AG20443 (cell line): ENCODE measurements at regions not wholly inside any gene's neighbourhood (a gene's known extent, or its start where the extent isn't known, plus 50 kb on each side); places are given as distances from the start of the nearest gene placed in this dataset.
"Not testable (repeated sequence)": the region's sequence is repeated elsewhere in the genome, so short reads cannot be mapped to it uniquely, and the experiment has no call there.

Experiments used
- DNase-seq: peaks from one replicate; pipeline ENCODE4 v3.0.0; 2012; ENCODE audit warnings: low spot score, mixed read lengths

- peak; percentile 3 for DNase-seq
Measured at GRCh38 chr15:100720406-100720967, 118.1 kb downstream of the ASB7 start.

DNA sequence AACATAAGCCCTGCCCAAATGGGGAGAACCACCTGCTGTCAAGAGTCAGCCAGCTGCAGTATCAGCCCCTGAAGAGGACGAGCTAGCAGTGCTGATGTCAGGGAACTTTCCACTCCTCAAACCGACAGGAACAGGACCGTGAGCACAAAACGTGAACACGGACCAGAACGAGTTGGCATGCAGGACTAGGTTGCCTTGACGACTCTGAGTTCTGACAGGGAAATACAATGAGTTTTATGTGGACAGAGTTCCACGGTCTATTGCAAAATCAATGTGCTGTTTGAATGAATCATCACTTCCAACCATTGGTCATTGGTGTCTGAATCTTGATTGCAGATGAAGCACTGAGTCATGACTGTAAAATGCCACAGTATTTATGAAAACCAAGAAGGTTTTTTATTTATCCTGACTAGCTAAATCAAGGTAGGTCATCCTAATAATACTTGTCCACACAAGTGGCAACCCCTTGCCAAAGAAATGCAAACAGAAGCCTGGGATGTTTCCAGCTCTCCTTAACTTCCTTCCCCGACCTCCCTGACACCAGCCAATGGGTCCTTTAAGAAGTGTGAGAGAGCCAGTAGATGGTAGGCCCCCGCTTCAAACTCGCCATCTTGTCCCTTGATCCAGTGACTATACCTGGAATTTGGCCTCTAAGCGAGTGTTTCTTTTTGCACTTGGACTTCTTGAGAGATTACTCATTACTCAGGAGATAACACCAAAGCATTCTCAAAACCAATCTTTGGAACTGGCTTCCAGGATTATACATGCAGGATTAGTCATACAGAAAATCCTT is 119.6 kb downstream of the ASB7 start:
- DNase-seq, result peak; percentile 89

GRCh38 chr15:100722551-100723314 is 120.3 kb downstream of the ASB7 start:
- DNase-seq, result no peak

GRCh38 chr15:100723315-100723801 is 121.0 kb downstream of the ASB7 start:
- DNase-seq, result no peak

DNA sequence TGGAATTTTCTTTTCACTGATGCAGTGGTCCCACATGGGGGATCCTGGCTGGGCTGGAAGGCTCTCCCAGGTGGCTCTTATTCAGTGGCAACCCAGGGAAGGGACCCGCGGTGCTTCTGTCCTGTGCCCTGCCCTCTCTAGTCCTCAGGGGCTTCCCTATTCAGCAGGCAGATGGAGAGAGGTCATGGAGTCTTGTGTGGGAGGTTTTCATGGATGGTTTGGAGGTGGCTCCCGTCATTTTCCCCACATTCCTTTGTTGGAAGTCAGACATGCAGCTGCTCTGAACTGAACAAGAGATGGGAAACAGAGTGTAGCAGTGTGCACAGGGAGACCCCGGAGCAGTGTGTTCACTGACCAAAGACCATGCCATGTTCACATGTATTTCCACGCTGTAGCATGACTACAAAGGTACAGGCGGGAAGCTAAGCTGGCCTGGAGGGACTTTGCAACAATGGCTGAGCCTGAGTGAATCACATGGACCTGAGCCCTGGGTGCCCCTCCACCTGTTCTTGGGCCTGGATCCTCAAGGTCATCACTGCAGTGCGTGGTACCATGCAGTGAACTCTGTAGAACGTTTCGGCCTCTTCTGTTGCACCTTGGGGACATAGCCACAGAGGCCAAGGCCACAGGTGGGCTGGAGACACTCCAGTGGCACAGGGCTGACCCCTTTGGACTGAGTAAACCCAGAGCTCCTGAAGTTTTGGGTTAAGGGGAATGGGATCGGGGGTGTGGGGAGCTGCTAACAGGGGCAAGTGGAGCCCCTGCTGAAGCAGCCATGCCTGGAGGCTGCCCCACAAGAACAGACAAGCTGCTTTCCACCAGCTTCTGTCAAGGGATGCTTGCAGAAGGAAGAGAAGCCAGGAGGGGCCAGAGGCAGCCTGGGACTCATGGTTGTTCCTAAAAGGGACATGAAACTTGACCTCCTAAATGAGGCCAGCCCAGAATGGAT is 123.0 kb downstream of the ASB7 start:
- peak; percentile 63 for DNase-seq

- no peak for DNase-seq
Measured at GRCh38 chr15:100726070-100726420, 123.7 kb downstream of the ASB7 start.

DNA sequence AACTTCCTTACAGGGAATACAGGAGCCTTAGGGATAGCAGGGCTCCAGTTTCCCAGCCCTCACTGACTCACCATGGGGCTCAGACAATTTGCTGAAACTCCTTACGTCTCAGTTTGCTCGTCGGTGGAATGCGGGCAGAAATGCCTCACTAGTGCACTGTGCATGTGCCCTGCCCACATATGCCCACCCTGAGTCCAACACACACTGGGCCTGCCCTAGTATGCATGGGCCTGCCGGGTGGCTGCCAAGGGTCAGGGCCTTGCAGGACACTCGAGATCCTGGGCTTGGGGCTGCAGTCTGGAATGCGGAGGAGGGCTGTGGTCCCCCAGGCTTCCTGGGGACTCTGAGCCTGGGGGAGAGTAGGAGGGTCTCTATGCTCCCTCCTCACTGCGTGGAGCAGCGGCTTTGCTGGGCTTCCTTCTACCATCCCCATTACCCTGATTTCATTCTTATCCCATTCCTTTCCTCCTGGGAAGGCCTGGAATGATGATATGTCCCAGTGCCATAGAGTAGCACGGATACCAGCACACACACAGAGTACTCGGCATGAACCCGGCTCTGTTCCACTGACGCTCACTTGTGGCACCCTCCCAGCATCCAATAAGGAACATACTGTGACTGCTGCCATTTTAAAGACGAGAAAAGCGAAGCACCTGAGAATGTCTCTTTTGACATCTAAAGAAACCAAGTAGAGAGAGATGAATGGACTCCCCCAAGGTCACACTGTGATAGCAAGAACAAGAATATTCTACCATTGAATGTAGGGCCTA is 124.2 kb downstream of the ASB7 start:
- peak; percentile 7 for DNase-seq

DNA sequence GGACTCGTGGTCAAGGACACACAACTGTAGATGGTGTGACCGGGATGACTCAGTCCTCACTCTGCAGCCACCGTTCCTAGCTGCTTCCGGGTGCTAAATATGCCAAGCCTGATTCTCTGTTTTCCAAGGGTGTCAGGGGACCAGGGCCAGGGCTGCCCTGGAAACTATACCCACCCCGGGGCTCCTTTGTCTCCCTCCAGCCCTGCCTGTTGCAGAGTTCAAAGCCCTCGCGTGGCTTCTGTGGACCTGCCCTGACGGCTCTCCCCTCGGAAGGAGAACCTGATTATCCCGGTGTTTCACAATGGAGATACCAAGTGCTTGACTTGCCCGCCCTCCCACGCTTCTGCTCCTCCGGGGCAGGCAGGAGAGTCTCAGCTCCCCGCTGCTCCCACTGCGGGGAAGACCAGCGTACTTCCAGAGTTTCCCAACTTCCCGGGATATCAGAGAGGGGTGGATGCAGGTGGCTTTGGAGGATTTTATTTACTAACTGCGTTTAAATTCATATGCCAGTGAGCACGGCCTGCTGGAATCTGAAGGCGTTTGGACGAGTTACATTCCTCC is 125.0 kb downstream of the ASB7 start:
- peak; percentile 9 for DNase-seq

GRCh38 chr15:100728371-100729201 is 126.2 kb downstream of the ASB7 start:
- DNase-seq, result peak; percentile 0

- no peak for DNase-seq
Measured at GRCh38 chr15:100729461-100729860, 127.1 kb downstream of the ASB7 start.

DNA sequence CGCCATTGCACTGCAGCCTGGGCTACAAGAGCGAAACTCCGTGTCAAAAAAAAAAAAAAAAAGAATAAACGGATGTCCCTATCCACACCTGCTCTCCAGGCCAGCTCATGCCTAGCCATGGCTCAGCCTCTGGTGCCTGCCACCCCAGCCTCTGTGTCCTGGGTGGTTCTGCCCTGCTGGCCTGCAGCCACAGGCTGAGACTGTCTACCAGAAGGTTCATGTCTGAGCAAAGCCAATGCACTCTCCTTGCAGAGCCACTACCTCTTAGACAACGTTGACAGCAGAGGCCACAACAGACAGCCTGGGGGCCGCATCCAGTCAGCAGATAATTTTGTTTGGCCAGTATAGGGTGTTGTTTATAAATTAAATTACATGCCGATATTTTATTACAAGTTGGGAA is 127.7 kb downstream of the ASB7 start:
- DNase-seq, result no peak

DNA sequence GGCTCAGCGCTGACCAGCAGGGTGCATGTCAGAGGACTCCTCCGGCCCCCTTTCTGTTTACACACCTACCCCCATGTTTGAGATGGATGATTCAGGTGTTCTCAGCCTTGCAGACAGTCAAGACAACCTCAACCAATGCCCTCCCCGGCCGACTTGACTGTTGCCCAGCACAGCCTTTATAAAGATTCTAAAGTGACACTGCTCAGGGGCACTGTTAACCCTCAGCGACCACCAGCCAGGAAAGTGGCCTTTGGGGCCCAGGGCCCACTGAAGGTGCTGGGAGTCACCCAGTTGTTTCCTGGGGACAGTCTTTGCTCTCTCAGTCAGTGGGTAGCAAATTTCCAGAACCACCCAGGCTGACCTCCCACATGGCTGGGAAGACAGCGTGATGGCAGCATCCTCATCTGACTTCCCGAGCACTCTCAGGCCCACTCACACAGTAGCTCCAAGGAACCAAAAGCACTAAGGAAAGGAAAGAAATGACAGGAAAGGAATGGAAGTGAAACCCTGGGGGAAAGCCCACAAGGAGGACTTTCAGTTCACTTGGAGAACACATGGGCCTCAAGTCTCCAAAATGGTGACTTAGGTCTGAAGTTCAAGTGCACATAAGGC is 128.4 kb downstream of the ASB7 start:
- DNase-seq, result no peak

DNA sequence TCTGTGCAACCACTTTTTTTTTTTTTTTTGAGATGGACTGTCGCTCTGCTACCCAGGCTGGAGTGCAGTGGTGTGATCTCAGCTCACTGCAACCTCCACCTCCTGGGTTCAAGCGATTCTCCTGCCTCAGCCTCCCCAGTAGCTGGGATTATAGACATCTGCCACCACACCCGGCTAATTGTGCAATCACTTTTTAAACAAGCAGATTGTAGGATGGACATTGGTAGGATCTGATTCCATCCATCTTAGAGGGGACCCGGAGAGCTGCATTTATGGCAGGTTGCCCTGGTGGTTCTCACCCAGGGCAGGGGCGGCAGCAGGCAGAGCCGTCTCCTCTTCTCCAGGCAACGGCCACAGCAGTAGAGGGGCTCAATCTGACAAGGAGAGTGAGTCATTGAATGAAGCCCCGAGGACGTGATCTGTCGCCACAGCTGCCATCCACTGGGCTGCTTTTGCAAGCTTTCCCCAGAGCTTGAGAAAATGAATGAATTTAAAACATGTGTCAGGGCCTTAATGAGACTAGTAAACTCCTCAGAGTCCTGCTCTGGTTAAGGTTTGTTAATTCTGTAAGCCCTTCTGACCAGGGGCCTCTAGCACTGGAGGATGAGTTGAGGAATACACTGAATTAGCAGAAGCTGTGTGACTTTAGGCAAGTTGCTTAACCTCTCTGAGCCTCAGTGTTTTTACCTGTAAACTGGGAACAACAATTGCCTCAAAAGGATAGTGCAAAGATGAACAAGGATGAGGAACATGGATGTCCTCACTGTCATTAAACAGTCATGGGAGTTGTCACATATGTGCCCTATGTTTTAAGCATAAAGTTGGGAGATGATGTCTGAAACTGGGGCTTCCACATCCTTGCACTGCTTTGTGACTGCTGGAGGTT is 129.1 kb downstream of the ASB7 start:
- no peak for DNase-seq

DNA sequence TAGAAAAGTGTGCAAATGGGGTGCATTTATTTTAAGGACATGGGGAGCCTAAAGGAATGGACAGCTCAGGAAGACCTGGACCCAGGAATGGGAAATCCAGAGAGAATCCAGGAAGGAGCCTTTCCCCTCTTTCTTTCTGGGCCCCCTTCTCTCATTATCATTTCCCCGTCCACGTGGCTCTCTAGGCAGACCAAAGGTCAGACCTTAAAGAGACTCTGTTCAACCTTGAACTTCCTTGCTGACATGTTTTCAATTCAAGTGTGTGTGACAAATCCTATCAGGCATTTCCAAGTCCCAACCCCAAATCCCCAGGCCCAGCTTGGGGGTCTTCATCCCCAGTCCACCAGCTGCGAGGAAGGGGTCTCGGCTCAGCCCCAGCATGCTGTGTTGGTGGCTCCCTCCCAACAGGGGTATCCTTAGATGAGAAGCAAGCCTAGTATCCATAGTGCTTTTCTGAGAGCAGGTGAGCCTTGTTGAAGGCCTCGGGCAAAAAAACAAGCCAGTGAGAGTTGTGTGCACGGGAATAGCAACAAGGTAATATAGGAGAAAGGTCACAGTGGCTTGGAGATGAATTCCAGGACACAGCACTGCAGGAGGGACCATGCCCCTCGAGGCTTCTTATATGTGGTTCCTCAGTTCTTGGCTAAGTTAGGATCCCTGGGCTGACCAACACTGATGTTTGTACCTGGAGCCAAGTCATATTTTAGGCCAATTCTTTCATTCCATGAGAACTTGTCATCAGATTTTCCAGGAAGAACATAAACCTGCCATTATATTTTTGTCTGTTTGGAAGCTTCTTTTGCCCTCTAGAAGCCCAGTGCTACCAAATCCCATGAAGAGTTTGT is 130.0 kb downstream of the ASB7 start:
- DNase-seq, result peak; percentile 49

DNA sequence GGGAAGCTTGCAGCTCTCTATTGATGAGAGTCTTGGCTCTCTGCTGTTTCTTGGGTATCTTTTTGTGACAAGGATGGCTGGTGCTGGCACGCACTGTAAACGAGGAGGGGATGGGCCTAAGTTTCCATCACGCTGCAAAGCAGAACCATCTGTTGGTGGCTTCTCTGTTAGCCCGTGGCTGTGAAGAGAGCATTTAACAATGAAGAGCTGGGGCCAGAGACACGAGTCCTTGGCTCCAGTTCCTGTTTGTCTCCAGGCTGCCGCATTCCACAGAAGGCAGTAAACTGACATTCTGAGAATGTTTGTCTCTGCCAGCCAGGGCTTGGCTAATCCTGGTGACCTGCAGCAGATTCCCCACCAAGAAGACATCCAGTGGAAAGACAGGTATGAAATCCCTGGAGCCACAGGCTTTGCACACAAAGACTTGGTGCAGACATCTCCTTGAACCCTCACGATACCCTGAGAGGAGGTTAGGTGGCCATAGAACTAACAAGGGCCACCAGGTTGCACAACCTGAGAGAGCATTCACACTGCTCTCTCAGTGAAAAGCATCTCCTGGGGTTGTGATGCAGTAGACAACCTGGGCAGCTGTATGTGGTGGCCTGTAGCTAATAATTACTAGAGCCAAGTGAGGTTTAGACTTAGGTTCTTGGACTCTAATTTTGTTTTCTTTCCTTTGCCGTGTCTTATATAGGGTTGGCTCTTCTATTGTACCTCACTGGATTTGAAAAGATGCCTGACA is 130.9 kb downstream of the ASB7 start:
- peak; percentile 86 for DNase-seq

DNA sequence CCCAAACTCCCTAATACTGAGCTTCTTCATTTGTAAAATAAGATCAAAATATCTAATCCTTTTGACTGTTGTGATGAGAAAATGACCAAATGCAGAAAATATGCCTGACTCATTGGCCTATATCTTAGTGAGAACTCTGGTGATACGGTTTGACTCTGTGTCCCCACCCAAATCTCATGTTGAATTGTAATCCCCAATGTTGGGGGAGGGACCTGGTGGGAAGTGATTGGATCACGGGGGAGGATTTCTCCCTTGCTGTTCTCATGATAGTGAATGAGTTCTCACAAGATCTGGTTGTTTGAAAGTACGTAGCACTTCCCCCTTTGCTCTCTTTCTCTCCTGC is 131.4 kb downstream of the ASB7 start:
- DNase-seq, result not testable (repeated sequence)

DNA sequence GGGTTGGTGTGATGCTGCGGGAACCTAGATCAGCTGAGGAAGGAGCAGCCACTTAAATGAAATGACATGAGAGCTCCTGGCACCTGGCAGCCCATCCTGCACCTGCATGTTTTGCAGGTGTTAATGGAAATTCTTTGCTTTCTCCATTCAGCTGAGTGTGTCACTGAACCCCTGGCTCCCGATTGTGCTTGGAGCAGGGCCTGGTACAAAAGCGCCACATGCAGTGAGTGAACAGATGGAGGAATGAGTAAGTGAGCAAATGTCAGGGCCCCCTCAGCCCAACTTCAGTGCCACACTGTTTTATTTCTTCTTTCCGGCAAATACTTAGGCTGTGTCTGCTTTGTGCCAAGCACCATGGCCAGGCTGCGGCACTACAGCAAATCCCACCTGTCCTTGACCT is 132.2 kb downstream of the ASB7 start:
- no peak for DNase-seq
